Upper lobe of left lung (tissue), 6 donors: ENCODE measurements at regions not wholly inside any gene's neighbourhood (a gene's known extent, or its start where the extent isn't known, plus 50 kb on each side); places are given as distances from the start of the nearest gene placed in this dataset.

Experiments
- ATAC-seq, 2 donors: fragments of 200-7000 bp; cut with Tn5 transposase; one replicate each; pipeline ENCODE4 v1.9.1; 2022; ENCODE audit warnings: mild to moderate bottlenecking in 2 of 2, moderate library complexity in 2 of 2; ENCODE audit not compliant: low FRiP score in 2 of 2
- DNase-seq, 2 donors: peaks; one replicate each; pipeline ENCODE4 v3.0.0-alpha.2; 2019 to 2020
- H3K27ac ChIP-seq, 4 donors: fragments of 200-600 bp; sonication (generic); one replicate each; pipeline ENCODE4 v1.5.1; 2016 to 2019
- H3K27me3 ChIP-seq, 4 donors: fragments of 200-600 bp; sonication (generic); one replicate each; pipeline ENCODE4 v1.5.1; 2017 to 2019
- H3K36me3 ChIP-seq, 4 donors: fragments of 200-600 bp; sonication (generic); one replicate each; pipeline ENCODE4 v1.5.1; 2016 to 2019
- H3K4me1 ChIP-seq, 4 donors: fragments of 200-600 bp; sonication (generic); one replicate each; pipeline ENCODE4 v1.5.1; 2018 to 2019
- H3K4me3 ChIP-seq, 4 donors: fragments of 200-600 bp; sonication (generic); one replicate each; pipeline ENCODE4 v1.5.1; 2017 to 2019; ENCODE audit warnings: mild to moderate bottlenecking in 2 of 4, moderate library complexity in 1 of 4
- H3K9me3 ChIP-seq, 4 donors: fragments of 200-600 bp; sonication (generic); one replicate each; pipeline ENCODE4 v1.5.1; 2018 to 2019
- EP300 ChIP-seq, 4 donors: sonication (generic); formaldehyde crosslinking; IDR thresholded peaks; one replicate each; pipeline ENCODE4 v1.5.1; 2017; ENCODE audit warnings: antibody characterized with exemption in 4 of 4, control low read depth in 2 of 4
- POLR2A ChIP-seq, 4 donors: fragments of 450-650 bp; IDR thresholded peaks; one replicate each; pipeline ENCODE4 v1.5.1; 2016 to 2017; ENCODE audit warnings: antibody characterized with exemption in 4 of 4, mild to moderate bottlenecking in 2 of 4
- POLR2AphosphoS5 ChIP-seq, 2 donors: sonication (generic); formaldehyde crosslinking; IDR thresholded peaks; one replicate each; pipeline ENCODE4 v1.5.1; 2017; ENCODE audit warnings: antibody characterized with exemption in 2 of 2
- WGBS, 2 donors: methylation state at CpG; one replicate each; pipeline ENCODE4 v1.1.5; 2017 to 2018; 5-methylcytosine and 5-hydroxymethylcytosine counted together
- TF ChIP-seq, protein P1 (sequence below), 6 experiments: fragments of 450-650 bp in 4 of 6; fragments of 200-600 bp in 2 of 6; sonication (generic) in 2 of 6; IDR thresholded peaks; one replicate each; pipeline ENCODE4 v1.5.1; 2016 to 2019; ENCODE audit warnings: antibody characterized with exemption in 6 of 6
- donor health status: DM: no; HTN: no; CAD: no; lungs with moderate emphysema.
- donor health status: DM: no; HTN: yes; CAD: no; lungs with severe emphysema.

DNA sequence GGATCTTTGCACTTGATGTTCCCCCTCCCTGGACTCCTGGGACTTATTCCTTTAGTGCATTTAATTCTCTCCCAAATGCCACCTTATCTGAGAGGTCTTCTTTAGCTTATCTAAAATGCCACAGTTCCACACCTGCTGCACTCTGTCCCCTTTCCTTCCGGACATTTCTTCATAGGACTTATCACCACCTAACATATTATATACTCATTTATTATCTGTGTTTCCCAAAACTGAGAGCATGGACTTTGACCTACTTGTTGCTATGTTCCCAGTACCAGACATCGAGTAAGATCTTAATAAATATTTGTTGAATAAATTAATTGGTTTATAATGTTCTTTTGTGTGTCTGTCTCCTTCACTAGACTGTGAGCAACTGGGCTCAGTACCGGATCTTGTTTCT is 585.3 kb downstream of the INSC start:
- ATAC-seq (no peak), DNase-seq (no peak)
- Histone ChIP-seq H3K36me3 (no peaks in the 10 kb centered on the region), H3K27ac (no peak overlapping the region), H3K4me3 (no peak overlapping the region), H3K9me3 (no peaks in the 10 kb centered on the region), H3K27me3 (no peaks in the 10 kb centered on the region), H3K4me1 (no peaks in the 10 kb centered on the region)
- TF ChIP-seq EP300 (IDR thresholded peaks at IDR 0.05) (no peak), POLR2A (IDR thresholded peaks at IDR 0.05) (no peak), POLR2AphosphoS5 (IDR thresholded peaks at IDR 0.05) (no peak)
- TF ChIP-seq, protein P1, sequence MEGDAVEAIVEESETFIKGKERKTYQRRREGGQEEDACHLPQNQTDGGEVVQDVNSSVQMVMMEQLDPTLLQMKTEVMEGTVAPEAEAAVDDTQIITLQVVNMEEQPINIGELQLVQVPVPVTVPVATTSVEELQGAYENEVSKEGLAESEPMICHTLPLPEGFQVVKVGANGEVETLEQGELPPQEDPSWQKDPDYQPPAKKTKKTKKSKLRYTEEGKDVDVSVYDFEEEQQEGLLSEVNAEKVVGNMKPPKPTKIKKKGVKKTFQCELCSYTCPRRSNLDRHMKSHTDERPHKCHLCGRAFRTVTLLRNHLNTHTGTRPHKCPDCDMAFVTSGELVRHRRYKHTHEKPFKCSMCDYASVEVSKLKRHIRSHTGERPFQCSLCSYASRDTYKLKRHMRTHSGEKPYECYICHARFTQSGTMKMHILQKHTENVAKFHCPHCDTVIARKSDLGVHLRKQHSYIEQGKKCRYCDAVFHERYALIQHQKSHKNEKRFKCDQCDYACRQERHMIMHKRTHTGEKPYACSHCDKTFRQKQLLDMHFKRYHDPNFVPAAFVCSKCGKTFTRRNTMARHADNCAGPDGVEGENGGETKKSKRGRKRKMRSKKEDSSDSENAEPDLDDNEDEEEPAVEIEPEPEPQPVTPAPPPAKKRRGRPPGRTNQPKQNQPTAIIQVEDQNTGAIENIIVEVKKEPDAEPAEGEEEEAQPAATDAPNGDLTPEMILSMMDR (IDR thresholded peaks at IDR 0.05) = no peak
- WGBS, 2 donors = 74 to 80% methylated on average over 3 of the region's 3 CpGs

DNA sequence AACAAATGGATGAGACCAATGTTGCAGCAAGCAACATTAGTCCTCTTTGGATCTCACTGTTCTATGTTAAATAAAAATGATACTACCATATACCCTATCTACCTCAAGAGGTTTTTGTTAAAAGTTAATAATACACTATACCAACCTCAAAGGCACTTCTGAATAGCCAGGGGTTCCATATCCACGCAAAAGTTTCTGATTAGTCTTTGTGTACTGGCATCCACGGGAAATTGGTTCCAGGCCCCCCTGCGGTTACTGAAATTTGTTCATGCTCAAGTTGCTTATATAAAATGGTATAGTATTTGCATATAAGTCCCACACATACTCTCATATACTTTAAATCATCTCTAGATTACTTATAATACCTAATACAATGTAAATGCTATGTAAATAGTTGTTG is 585.7 kb downstream of the INSC start:
- no peaks in the 10 kb centered on the region for H3K36me3 ChIP-seq
- H3K9me3 ChIP-seq = no peaks in the 10 kb centered on the region
- H3K27me3 ChIP-seq = no peaks in the 10 kb centered on the region
- TF ChIP-seq EP300 (IDR thresholded peaks at IDR 0.05) = no peak
- no peak for TF ChIP-seq POLR2A (IDR thresholded peaks at IDR 0.05)
- TF ChIP-seq POLR2AphosphoS5 (IDR thresholded peaks at IDR 0.05) = no peak
- TF ChIP-seq, protein P1 (IDR thresholded peaks at IDR 0.05) = no peak
- WGBS, 2 donors = 88 to 92% methylated on average over 3 of the region's 3 CpGs
- H3K4me1 ChIP-seq = no peaks in the 10 kb centered on the region
- DNase-seq (no peak), ATAC-seq (no peak)
- no peak overlapping the region for H3K4me3 ChIP-seq
- H3K27ac ChIP-seq = no peak overlapping the region

DNA sequence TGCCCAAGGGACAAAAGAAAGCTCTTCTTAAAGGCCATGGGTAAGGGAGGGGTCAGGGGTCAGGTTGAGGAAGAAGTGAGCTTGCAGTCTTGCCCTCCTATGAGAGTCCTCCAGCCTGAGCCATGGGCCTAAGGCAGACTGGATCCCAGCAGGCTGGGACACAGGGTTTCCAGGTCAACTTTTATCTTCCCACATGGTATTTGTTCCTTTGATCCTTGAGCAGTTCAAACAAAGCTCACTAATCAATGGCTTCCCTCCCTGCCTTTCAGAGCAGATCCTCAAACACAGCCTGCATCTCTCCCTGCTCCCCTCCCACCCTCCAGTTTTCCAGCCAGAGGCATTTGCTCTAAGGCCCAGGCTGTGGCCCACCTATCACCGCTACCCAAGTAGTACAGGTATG is 589.3 kb downstream of the INSC start:
- H3K9me3 ChIP-seq = no peaks in the 10 kb centered on the region
- TF ChIP-seq POLR2AphosphoS5 (IDR thresholded peaks at IDR 0.05) (no peak), POLR2A (IDR thresholded peaks at IDR 0.05) (no peak), EP300 (IDR thresholded peaks at IDR 0.05) (no peak)
- TF ChIP-seq, protein P1 (IDR thresholded peaks at IDR 0.05) = no peak
- ATAC-seq = no peak
- WGBS, 2 donors = 86 to 100% methylated on average over 1 of the region's 1 CpG
- H3K36me3 ChIP-seq = no peaks in the 10 kb centered on the region
- H3K4me3 ChIP-seq = no peak overlapping the region
- H3K27me3 ChIP-seq = no peaks in the 10 kb centered on the region
- no peak for DNase-seq
- H3K4me1 ChIP-seq = peaks cover 0 to 10% (median 4%) of the 10 kb centered on the region in 4 donors
- no peak overlapping the region for H3K27ac ChIP-seq

DNA sequence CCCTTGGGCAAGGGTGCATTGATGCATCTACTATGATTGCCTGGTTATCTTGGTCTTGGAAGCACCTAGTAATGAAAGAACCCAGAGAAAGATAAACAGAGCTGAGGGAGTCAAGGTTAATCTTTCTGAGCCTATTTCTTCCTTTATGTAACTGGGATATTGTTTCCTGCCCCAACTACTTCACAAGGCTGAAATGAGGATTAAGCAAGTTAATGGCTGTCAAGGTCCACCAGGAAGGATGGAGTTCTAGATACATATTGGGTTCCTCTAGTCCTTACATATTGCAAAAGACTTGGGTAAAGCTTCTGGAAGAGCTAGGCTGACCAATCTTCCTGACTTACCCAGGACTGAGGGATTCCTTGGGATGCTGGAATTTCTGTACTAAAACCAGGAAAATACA is 589.8 kb downstream of the INSC start:
- Histone ChIP-seq H3K4me3 (no peak overlapping the region), H3K4me1 (peaks cover 0 to 10% (median 4%) of the 10 kb centered on the region in 4 donors), H3K27me3 (no peaks in the 10 kb centered on the region), H3K36me3 (no peaks in the 10 kb centered on the region), H3K27ac (no peak overlapping the region), H3K9me3 (no peaks in the 10 kb centered on the region)
- ATAC-seq (no peak), DNase-seq (no peak)
- no peak for TF ChIP-seq POLR2AphosphoS5 (IDR thresholded peaks at IDR 0.05)
- TF ChIP-seq, protein P1 (IDR thresholded peaks at IDR 0.05) = no peak
- no peak for TF ChIP-seq POLR2A (IDR thresholded peaks at IDR 0.05)
- TF ChIP-seq EP300 (IDR thresholded peaks at IDR 0.05) = no peak

DNA sequence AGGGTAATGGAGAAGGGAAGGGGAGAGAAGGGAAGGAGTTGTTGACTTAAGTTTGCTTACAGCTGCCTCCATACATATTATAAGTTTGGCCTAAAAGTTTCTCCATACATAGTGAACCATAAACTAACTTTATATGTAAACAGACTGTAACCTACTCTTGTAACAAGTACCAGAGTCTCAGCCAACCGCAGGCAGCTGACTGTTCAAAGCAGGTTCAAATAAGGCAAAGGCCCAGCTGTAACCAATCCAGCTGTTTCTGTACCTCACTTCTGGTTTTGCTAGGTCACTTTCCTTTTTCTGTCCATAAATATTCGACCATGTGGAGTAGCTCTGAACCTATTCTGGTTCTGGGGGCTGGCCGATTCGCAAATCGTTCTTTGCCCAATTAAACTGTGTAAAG is 591.2 kb downstream of the INSC start:
- no peak for DNase-seq
- H3K27ac ChIP-seq = no peak overlapping the region
- H3K4me1 ChIP-seq = peaks cover 0 to 10% (median 6%) of the 10 kb centered on the region in 4 donors
- no peaks in the 10 kb centered on the region for H3K27me3 ChIP-seq
- 91 to 92% methylated on average over 5 of the region's 5 CpGs for WGBS, 2 donors
- no peaks in the 10 kb centered on the region for H3K36me3 ChIP-seq
- TF ChIP-seq POLR2AphosphoS5 (IDR thresholded peaks at IDR 0.05) = no peak
- TF ChIP-seq EP300 (IDR thresholded peaks at IDR 0.05) = no peak
- no peak for TF ChIP-seq POLR2A (IDR thresholded peaks at IDR 0.05)
- TF ChIP-seq, protein P1 (IDR thresholded peaks at IDR 0.05) = no peak
- no peaks in the 10 kb centered on the region for H3K9me3 ChIP-seq
- no peak overlapping the region for H3K4me3 ChIP-seq
- no peak for ATAC-seq
